ENCODE measurements at regions not wholly inside any gene's neighbourhood (a gene's known extent, or its start where the extent isn't known, plus 50 kb on each side); places are given as distances from the start of the nearest gene placed in this dataset.

DNA sequence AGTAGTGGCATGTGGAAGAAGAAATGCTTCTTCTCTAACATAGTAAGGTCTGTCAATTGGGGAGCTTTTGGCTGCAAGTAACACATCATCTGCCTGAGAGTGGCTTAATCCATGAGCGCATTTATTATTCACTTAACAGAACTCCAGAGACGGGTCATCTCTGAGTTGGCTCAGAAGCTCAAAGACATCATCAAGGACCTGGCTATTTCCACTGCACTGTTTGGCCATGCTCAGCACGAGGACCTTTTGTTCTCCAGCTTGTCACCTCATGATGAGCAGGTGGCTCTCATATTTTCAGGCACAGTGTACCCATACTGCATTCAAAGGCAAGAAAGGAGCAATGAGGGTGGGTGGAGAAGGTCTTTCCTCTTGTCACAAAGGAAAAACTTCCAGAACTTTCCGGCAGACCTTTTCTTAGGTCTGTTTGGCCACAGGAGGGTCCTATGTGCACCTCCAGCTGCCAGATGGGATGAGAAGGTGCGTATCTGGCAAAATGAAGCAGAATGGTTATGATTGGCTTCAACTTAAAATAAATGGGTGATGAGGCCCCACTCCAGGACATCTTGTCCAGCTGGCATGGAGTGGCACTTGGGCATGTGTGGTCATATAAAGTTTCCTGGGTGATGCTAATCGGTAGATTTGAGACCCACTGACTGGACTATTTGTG, 55.6 kb upstream of the SHH start:
- H3K4me1 Mint-ChIP-seq = no peaks in the 10 kb centered on the region
- no peaks in the 10 kb centered on the region for H3K36me3 Mint-ChIP-seq
- H3K4me3 Mint-ChIP-seq = no peak overlapping the region
- H3K27ac Mint-ChIP-seq = no peak overlapping the region
- ATAC-seq (no peak), DNase-seq (peak; percentile 23)
- CTCF ChIA-PET = no interaction called here
- H3K27me3 Mint-ChIP-seq = no peaks in the 10 kb centered on the region
- no peaks in the 10 kb centered on the region for H3K9me3 Mint-ChIP-seq (ENCODE audit: low read depth)

DNA sequence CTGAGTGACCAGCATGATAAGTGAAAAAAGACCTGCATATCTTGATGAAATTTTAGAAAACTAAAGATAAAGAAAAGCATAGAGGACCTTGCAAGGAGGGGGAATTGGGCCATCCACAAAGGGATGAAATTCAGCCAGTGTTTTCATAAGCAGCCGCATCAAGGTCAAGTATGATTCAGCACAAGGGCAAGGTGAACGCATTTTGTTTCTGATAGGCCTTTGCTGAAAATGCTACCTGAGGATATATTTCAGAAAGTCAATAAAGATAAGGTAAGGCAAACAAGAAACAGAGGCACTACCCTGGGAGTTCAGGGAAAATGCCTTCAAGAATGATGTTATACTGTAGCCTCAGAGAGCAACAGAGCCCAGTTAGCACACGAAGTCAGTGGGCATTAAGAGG, 55.0 kb upstream of the SHH start:
- ATAC-seq (no peak), DNase-seq (no peak)
- Mint-ChIP-seq H3K9me3 (ENCODE audit: low read depth) (no peaks in the 10 kb centered on the region), H3K36me3 (no peaks in the 10 kb centered on the region), H3K4me1 (no peaks in the 10 kb centered on the region), H3K4me3 (no peak overlapping the region), H3K27me3 (no peaks in the 10 kb centered on the region), H3K27ac (no peak overlapping the region)
- CTCF ChIA-PET = no interaction called here

DNA sequence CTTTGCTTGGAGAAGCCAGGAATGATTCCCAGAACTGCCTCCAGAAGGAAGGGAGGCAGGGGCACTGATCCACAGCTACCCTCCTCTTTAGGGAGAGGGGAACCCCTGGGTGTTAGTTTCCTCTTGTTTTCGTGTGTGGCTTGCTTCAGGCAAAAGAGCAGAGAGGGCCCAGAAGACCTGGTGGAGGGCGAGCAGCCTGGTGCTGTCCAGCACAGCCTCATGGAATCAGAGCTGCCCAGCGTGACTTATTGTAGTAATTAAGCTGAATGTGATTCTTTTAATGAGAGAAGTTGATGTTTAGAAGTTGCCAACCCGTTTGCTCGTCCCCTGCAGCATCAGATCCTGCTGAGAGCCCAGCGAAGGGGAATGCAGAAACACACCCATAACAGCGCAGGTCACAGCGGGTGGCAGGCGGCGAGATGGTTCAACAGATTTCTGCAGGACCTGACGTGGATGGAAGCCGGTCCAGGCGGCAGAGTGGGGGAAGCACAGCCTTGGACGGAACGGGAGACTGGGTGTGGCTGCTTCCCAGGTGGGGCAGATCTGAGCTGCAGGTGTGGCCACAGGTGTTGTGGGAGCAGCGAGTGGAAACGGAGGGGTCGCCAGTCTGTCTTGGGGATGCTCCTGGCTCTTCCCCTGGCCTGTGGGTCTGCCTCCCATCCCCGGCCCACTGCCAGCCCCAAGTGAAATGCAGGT, 53.7 kb upstream of the SHH start:
- CTCF ChIA-PET = interaction anchor here (1.5 kb wide), 1 partner anchor 14 kb away, joined by 3 read pairs; no protein-coding TSS in a partner anchor
- Mint-ChIP-seq H3K27me3 (no peaks in the 10 kb centered on the region), H3K27ac (no peak overlapping the region), H3K9me3 (ENCODE audit: low read depth) (no peaks in the 10 kb centered on the region), H3K4me1 (no peaks in the 10 kb centered on the region), H3K4me3 (no peak overlapping the region), H3K36me3 (no peaks in the 10 kb centered on the region)
- ATAC-seq (no peak), DNase-seq (peak; percentile 21)

DNA sequence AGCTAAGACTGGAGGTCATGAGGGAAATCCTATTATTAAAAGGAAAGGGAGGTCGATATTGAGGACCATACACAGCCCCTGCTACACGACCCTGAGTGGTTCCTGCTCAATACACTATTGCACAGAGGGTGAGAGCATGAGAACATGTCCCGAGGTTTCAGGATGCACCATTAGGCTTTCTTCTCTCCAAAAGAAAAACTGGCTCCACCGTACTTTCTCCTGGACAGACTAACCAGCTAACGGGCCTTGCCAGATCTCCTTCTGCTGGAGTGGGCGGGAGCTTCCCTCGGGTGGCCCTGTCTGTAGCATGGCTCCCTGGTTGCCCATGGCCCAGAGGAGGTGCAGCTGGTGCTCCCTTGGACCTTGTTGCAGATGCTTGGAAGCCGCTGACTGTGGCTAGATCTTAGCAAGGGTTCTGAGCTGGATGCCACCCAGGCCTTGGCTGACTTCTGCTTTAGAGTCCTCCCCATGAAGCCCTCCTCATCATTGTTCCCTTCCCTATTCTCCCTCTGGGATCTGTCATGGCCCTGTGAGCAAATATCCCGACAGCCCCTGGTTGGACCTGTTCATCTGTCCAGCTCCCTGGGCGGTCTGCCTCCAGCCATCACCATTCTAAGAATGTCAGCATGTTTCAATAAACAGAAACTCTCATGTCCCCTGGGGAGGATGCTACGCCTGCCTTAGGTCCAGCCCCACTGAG, 52.9 kb upstream of the SHH start:
- Mint-ChIP-seq H3K9me3 (ENCODE audit: low read depth) (no peaks in the 10 kb centered on the region), H3K4me1 (no peaks in the 10 kb centered on the region), H3K4me3 (no peak overlapping the region), H3K27ac (no peak overlapping the region), H3K27me3 (no peaks in the 10 kb centered on the region), H3K36me3 (no peaks in the 10 kb centered on the region)
- no peak for ATAC-seq
- CTCF ChIA-PET = interaction anchor here (1.5 kb wide), 1 partner anchor 14 kb away, joined by 3 read pairs; no protein-coding TSS in a partner anchor
- DNase-seq = peak; percentile 18

DNA sequence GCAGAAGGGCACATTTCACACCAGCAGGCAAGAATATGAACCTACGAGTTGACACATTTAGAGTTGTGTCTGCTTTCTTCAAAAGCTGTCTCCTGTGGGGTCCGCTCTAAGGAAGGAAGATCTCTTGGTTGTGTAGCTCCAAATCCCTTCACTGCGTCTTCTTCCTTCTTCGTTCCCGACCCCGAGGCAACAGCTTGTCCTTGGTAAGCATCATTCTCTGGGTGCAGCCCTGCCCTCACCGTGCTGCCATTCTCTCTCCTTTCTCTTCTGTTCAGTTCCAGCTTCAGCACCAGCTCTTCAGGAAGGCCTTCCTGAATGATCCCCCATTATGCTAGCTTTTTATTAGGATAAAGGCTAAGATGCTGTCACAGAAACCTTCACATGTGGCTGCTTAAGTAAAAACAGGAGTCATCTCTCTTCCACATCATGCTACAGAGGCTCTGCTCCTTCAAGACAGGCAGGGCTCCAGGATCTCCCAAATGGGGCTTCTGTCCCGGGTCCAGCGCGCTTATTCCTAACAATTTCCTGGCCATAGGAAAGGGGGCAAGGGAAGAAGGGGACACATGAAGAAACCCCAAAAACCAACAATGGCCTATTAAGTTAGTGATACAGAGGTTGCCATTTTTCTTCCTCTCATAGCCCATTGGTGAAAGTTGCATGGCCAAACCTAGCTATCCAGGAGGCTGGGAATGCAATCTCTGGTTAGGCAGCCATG, 52.2 kb upstream of the SHH start:
- Mint-ChIP-seq H3K4me1 (no peaks in the 10 kb centered on the region), H3K27ac (no peak overlapping the region), H3K27me3 (no peaks in the 10 kb centered on the region), H3K36me3 (no peaks in the 10 kb centered on the region), H3K9me3 (ENCODE audit: low read depth) (no peaks in the 10 kb centered on the region), H3K4me3 (no peak overlapping the region)
- peak; percentile 5 for DNase-seq
- CTCF ChIA-PET = interaction anchor here (1.5 kb wide), 1 partner anchor 13 kb away, joined by 3 read pairs; no protein-coding TSS in a partner anchor
- ATAC-seq = no peak

DNA sequence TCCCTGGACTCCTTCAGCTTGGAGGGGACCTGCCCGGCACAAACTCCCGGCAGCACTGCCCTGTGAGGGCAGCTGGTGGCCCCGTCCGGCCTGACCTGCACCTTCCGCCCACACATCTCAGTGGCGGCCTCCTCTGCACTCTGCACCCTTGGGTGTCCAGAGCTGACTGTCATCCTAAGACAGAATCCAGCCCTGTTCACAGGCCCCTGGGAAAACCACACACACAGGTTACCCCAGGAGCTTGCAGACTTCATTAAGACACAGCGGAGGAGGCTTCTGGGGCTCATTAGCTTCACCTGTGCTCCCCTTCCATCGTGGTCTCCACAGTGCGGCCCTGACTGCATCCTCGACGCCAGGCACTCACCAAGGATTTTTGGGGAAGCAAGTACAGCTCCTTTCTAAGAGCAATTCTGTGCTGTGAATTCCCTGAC, 51.5 kb upstream of the SHH start:
- DNase-seq = peak; percentile 29
- Mint-ChIP-seq H3K4me3 (no peak overlapping the region), H3K4me1 (no peaks in the 10 kb centered on the region), H3K27ac (no peak overlapping the region), H3K36me3 (no peaks in the 10 kb centered on the region), H3K9me3 (ENCODE audit: low read depth) (no peaks in the 10 kb centered on the region), H3K27me3 (no peaks in the 10 kb centered on the region)
- CTCF ChIA-PET = no interaction called here
- ATAC-seq = no peak

DNA sequence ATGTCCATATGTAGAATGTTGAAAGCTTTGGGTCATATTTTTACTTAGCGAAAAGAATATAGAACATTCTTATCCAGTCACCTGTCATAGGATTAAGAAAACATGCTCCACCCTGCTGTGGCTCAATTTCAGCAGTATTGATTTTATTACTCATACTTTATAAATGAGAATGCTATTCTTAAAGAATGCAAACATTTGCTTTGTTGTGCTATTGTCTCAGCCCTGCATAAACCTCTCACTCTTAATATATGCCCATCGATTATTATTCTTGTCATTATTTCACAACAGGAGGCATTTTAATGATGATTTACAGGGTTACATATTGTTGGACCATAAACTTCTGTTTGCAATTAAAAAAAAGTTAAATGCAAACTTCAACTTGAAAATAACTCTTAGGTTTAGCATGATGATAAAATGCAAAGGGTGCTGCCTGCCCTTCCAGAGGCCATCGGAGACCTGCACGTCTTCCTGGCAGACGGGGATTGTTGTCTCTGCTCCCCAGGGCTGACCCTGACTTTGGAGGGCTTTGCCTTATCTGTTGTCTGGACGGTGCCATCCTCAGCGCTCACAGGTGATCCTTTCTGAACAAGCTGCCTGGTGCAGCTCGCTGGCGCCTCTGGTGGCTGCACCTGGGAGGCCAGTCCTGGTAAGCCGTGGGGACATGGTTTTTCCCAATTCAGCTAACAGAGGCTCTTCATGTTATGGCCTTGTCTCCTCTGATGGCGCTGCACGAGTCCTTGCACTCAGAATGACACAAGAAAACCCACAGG, 50.0 kb upstream of the SHH start:
- no peak for ATAC-seq
- H3K9me3 Mint-ChIP-seq (ENCODE audit: low read depth) = no peaks in the 10 kb centered on the region
- no peaks in the 10 kb centered on the region for H3K27me3 Mint-ChIP-seq
- no peaks in the 10 kb centered on the region for H3K4me1 Mint-ChIP-seq
- H3K27ac Mint-ChIP-seq = no peak overlapping the region
- CTCF ChIA-PET = no interaction called here
- H3K36me3 Mint-ChIP-seq = no peaks in the 10 kb centered on the region
- H3K4me3 Mint-ChIP-seq = no peak overlapping the region
- peak; percentile 23 for DNase-seq

Data from activated CD8-positive, alpha-beta memory T cell treated with anti-CD3 and anti-CD28 coated beads, Interleukin-2, amount 10 ng/mL, durations not matched to agents 7 days and 5 days (primary cell).